WTC11 (cell line): ENCODE measurements at regions not wholly inside any gene's neighbourhood (a gene's known extent, or its start where the extent isn't known, plus 50 kb on each side); places are given as distances from the start of the nearest gene placed in this dataset.

ENCODE experiments used
- ATF6 ChIP-seq: sonication (generic); formaldehyde crosslinking; IDR thresholded peaks from 2 replicates; pipeline ENCODE4 v1.8.1; 2023; ENCODE audit warnings: mild to moderate bottlenecking, missing genetic modification reagents
- CREM ChIP-seq: sonication (generic); formaldehyde crosslinking; IDR thresholded peaks from 2 replicates; pipeline ENCODE4 v1.8.1; 2022; ENCODE audit warnings: mild to moderate bottlenecking, missing genetic modification reagents, moderate library complexity
- FOXP1 ChIP-seq: sonication (generic); formaldehyde crosslinking; IDR thresholded peaks from 2 replicates; pipeline ENCODE4 v1.8.0; 2022; ENCODE audit warnings: missing genetic modification reagents, mild to moderate bottlenecking, moderate library complexity, borderline replicate concordance
- FOXP4 ChIP-seq: sonication (generic); formaldehyde crosslinking; IDR thresholded peaks from 2 replicates; pipeline ENCODE4 v1.8.0; 2022; ENCODE audit warnings: mild to moderate bottlenecking, missing genetic modification reagents
- JUN ChIP-seq: sonication (generic); formaldehyde crosslinking; IDR thresholded peaks from 2 replicates; pipeline ENCODE4 v1.8.0; 2023; ENCODE audit warnings: mild to moderate bottlenecking, missing genetic modification reagents
- NFYB ChIP-seq: sonication (generic); formaldehyde crosslinking; conservative IDR thresholded peaks from 2 replicates; pipeline ENCODE4 v1.8.0; 2022; ENCODE audit warnings: low read depth, missing genetic modification reagents
- NR2C2 ChIP-seq: sonication (generic); formaldehyde crosslinking; IDR thresholded peaks from 2 replicates; pipeline ENCODE4 v1.8.0; 2022; ENCODE audit warnings: mild to moderate bottlenecking, missing genetic modification reagents
- SOX15 ChIP-seq: fragments of 250-450 bp; sonication (Bioruptor Pico); IDR thresholded peaks from 2 replicates; pipeline ENCODE4 v1.9.0; 2021; ENCODE audit warnings: mild to moderate bottlenecking
- TEAD1 ChIP-seq: sonication (generic); formaldehyde crosslinking; IDR thresholded peaks from 2 replicates; pipeline ENCODE4 v1.8.0; 2022; ENCODE audit warnings: mild to moderate bottlenecking, missing genetic modification reagents
- TF ChIP-seq, protein P1 (sequence below): fragments of 200-600 bp; IDR thresholded peaks from 2 replicates; pipeline ENCODE4 v1.8.0; 2022; ENCODE audit warnings: antibody characterized with exemption
- TF ChIP-seq, protein P2 (sequence below): sonication (generic); formaldehyde crosslinking; conservative IDR thresholded peaks from 2 replicates; pipeline ENCODE4 v1.8.1; 2023; ENCODE audit warnings: mild to moderate bottlenecking, low read depth, missing genetic modification reagents, moderate library complexity
- TF ChIP-seq, protein P3 (sequence below): sonication (generic); formaldehyde crosslinking; IDR thresholded peaks from 2 replicates; pipeline ENCODE4 v1.8.0; 2022; ENCODE audit warnings: mild to moderate bottlenecking, missing genetic modification reagents
- TF ChIP-seq, protein P4 (sequence below): sonication (generic); formaldehyde crosslinking; IDR thresholded peaks from 2 replicates; pipeline ENCODE4 v1.8.1; 2023; ENCODE audit warnings: mild to moderate bottlenecking, missing genetic modification reagents, borderline replicate concordance

- TF ChIP-seq, protein P1, sequence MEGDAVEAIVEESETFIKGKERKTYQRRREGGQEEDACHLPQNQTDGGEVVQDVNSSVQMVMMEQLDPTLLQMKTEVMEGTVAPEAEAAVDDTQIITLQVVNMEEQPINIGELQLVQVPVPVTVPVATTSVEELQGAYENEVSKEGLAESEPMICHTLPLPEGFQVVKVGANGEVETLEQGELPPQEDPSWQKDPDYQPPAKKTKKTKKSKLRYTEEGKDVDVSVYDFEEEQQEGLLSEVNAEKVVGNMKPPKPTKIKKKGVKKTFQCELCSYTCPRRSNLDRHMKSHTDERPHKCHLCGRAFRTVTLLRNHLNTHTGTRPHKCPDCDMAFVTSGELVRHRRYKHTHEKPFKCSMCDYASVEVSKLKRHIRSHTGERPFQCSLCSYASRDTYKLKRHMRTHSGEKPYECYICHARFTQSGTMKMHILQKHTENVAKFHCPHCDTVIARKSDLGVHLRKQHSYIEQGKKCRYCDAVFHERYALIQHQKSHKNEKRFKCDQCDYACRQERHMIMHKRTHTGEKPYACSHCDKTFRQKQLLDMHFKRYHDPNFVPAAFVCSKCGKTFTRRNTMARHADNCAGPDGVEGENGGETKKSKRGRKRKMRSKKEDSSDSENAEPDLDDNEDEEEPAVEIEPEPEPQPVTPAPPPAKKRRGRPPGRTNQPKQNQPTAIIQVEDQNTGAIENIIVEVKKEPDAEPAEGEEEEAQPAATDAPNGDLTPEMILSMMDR: no peak
- TF ChIP-seq FOXP4 (no peak), SOX15 (CRISPR knock-in tag) (no peak), NFYB (CRISPR knock-in tag) (no peak), JUN (no peak), FOXP1 (CRISPR knock-in tag) (no peak), ATF6 (CRISPR knock-in tag) (no peak), TEAD1 (CRISPR knock-in tag) (no peak), NR2C2 (no peak), CREM (CRISPR knock-in tag) (no peak)
- TF ChIP-seq, protein P2, sequence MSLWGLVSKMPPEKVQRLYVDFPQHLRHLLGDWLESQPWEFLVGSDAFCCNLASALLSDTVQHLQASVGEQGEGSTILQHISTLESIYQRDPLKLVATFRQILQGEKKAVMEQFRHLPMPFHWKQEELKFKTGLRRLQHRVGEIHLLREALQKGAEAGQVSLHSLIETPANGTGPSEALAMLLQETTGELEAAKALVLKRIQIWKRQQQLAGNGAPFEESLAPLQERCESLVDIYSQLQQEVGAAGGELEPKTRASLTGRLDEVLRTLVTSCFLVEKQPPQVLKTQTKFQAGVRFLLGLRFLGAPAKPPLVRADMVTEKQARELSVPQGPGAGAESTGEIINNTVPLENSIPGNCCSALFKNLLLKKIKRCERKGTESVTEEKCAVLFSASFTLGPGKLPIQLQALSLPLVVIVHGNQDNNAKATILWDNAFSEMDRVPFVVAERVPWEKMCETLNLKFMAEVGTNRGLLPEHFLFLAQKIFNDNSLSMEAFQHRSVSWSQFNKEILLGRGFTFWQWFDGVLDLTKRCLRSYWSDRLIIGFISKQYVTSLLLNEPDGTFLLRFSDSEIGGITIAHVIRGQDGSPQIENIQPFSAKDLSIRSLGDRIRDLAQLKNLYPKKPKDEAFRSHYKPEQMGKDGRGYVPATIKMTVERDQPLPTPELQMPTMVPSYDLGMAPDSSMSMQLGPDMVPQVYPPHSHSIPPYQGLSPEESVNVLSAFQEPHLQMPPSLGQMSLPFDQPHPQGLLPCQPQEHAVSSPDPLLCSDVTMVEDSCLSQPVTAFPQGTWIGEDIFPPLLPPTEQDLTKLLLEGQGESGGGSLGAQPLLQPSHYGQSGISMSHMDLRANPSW (CRISPR knock-in tag): no peak
- TF ChIP-seq, protein P3, sequence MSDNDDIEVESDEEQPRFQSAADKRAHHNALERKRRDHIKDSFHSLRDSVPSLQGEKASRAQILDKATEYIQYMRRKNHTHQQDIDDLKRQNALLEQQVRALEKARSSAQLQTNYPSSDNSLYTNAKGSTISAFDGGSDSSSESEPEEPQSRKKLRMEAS (CRISPR knock-in tag): no peak
- TF ChIP-seq, protein P4, sequence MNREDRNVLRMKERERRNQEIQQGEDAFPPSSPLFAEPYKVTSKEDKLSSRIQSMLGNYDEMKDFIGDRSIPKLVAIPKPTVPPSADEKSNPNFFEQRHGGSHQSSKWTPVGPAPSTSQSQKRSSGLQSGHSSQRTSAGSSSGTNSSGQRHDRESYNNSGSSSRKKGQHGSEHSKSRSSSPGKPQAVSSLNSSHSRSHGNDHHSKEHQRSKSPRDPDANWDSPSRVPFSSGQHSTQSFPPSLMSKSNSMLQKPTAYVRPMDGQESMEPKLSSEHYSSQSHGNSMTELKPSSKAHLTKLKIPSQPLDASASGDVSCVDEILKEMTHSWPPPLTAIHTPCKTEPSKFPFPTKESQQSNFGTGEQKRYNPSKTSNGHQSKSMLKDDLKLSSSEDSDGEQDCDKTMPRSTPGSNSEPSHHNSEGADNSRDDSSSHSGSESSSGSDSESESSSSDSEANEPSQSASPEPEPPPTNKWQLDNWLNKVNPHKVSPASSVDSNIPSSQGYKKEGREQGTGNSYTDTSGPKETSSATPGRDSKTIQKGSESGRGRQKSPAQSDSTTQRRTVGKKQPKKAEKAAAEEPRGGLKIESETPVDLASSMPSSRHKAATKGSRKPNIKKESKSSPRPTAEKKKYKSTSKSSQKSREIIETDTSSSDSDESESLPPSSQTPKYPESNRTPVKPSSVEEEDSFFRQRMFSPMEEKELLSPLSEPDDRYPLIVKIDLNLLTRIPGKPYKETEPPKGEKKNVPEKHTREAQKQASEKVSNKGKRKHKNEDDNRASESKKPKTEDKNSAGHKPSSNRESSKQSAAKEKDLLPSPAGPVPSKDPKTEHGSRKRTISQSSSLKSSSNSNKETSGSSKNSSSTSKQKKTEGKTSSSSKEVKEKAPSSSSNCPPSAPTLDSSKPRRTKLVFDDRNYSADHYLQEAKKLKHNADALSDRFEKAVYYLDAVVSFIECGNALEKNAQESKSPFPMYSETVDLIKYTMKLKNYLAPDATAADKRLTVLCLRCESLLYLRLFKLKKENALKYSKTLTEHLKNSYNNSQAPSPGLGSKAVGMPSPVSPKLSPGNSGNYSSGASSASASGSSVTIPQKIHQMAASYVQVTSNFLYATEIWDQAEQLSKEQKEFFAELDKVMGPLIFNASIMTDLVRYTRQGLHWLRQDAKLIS (CRISPR knock-in tag): no peak
Measured at GRCh38 chr1:114341856-114342255, 169.1 kb downstream of the TRIM33 start.
